Thyroid gland (tissue), 4 donors: ENCODE measurements at regions not wholly inside any gene's neighbourhood (a gene's known extent, or its start where the extent isn't known, plus 50 kb on each side); places are given as distances from the start of the nearest gene placed in this dataset.

Experiments used
- DNase-seq, 2 donors: peaks; one replicate each; pipeline ENCODE4 v3.0.0-alpha.2; 2019
- H3K27ac ChIP-seq, 3 donors: fragments of 200-600 bp; sonication (generic); 1 replicate in 2 of 3; 2 replicates in 1 of 3; pipeline ENCODE4 v1.5.1; 2016 to 2019; ENCODE audit warnings: mild to moderate bottlenecking in 1 of 3, moderate library complexity in 1 of 3
- H3K27me3 ChIP-seq: fragments of 200-600 bp; sonication (generic); one replicate; pipeline ENCODE4 v1.5.1; 2019
- H3K36me3 ChIP-seq, 2 donors: fragments of 200-600 bp; sonication (generic); one replicate each; pipeline ENCODE4 v1.5.1; 2016 to 2019
- H3K4me1 ChIP-seq, 2 donors: fragments of 200-600 bp; sonication (generic); one replicate each; pipeline ENCODE4 v1.5.1; 2017 to 2019
- H3K4me3 ChIP-seq, 3 donors: fragments of 200-600 bp; sonication (generic); replicated peaks in 1 of 3; 1 replicate in 2 of 3; 2 replicates in 1 of 3; pipeline ENCODE4 v1.5.1; 2016; ENCODE audit warnings: mild to moderate bottlenecking in 1 of 3
- H3K9me3 ChIP-seq: fragments of 200-600 bp; sonication (generic); one replicate; pipeline ENCODE4 v1.5.1; 2017
- CTCF ChIP-seq, 6 experiments: fragments of 200-600 bp in 3 of 6; fragments of 450-650 bp in 3 of 6; sonication (generic) in 3 of 6; IDR thresholded peaks; one replicate each; pipeline ENCODE4 v1.5.1; 2016 to 2019; ENCODE audit warnings: antibody characterized with exemption in 6 of 6, mild to moderate bottlenecking in 2 of 6, inconsistent platforms in 1 of 6, moderate library complexity in 1 of 6
- POLR2A ChIP-seq, 2 donors: fragments of 450-650 bp; IDR thresholded peaks; one replicate each; pipeline ENCODE4 v1.6.1; 2017; ENCODE audit warnings: antibody characterized with exemption in 2 of 2, mild to moderate bottlenecking in 2 of 2, moderate library complexity in 1 of 2
- WGBS, 2 donors: methylation state at CpG; one replicate each; pipeline ENCODE4 v1.1.5; 2017; 5-methylcytosine and 5-hydroxymethylcytosine counted together
- intact Hi-C: fragments of 100-400 bp; cut with DNase I; formaldehyde crosslinking; loops from one replicate; pipeline ENCODE4 v1.15.1; 2023

- Histone ChIP-seq H3K36me3 (no peaks in the 10 kb centered on the region), H3K27me3 (no peaks in the 10 kb centered on the region), H3K9me3 (no peaks in the 10 kb centered on the region), H3K27ac (no peak overlapping the region), H3K4me1 (no peaks in the 10 kb centered on the region), H3K4me3 (no peak overlapping the region)
- no peak for TF ChIP-seq POLR2A (IDR thresholded peaks at IDR 0.05)
- TF ChIP-seq CTCF (IDR thresholded peaks at IDR 0.05): no peak
- intact Hi-C loops: no loop called here
- WGBS, 2 donors: 63 to 78% methylated on average over 4 of the region's 4 CpGs
- DNase-seq: no peak
These were observed 354.0 kb downstream of the HS3ST1 start for GRCh38 chr4:11074581-11075241.

GRCh38 chr4:11073621-11074051 is 355.1 kb downstream of the HS3ST1 start:
- DNase-seq: peak in 1 of 2 donors; percentile 5
- H3K4me1 ChIP-seq: no peaks in the 10 kb centered on the region
- H3K4me3 ChIP-seq: no peak overlapping the region
- H3K9me3 ChIP-seq: no peaks in the 10 kb centered on the region
- H3K36me3 ChIP-seq: no peaks in the 10 kb centered on the region
- no peak for TF ChIP-seq POLR2A (IDR thresholded peaks at IDR 0.05)
- TF ChIP-seq CTCF (IDR thresholded peaks at IDR 0.05): no peak
- H3K27me3 ChIP-seq: no peaks in the 10 kb centered on the region
- intact Hi-C loops: no loop called here
- H3K27ac ChIP-seq: no peak overlapping the region
- 79 to 86% methylated on average over 6 of the region's 6 CpGs for WGBS, 2 donors

GRCh38 chr4:11072999-11073398 is 355.7 kb downstream of the HS3ST1 start:
- DNase-seq: no peak
- 78 to 80% methylated on average over 8 of the region's 8 CpGs for WGBS, 2 donors
- intact Hi-C loops: no loop called here
- Histone ChIP-seq H3K4me3 (no peak overlapping the region), H3K27ac (no peak overlapping the region), H3K36me3 (no peaks in the 10 kb centered on the region), H3K4me1 (no peaks in the 10 kb centered on the region), H3K9me3 (no peaks in the 10 kb centered on the region), H3K27me3 (no peaks in the 10 kb centered on the region)
- TF ChIP-seq CTCF (IDR thresholded peaks at IDR 0.05): no peak
- TF ChIP-seq POLR2A (IDR thresholded peaks at IDR 0.05): no peak

- Histone ChIP-seq H3K4me1 (no peaks in the 10 kb centered on the region), H3K27ac (no peak overlapping the region), H3K4me3 (no peak overlapping the region), H3K9me3 (no peaks in the 10 kb centered on the region), H3K27me3 (no peaks in the 10 kb centered on the region), H3K36me3 (no peaks in the 10 kb centered on the region)
- WGBS, 2 donors: 95% methylated on average over 5 of the region's 5 CpGs
- TF ChIP-seq CTCF (IDR thresholded peaks at IDR 0.05) (no peak), POLR2A (IDR thresholded peaks at IDR 0.05) (no peak)
- no peak for DNase-seq
- intact Hi-C loops: no loop called here
These were observed 356.2 kb downstream of the HS3ST1 start for GRCh38 chr4:11072463-11072862.

- H3K4me1 ChIP-seq: no peaks in the 10 kb centered on the region
- WGBS, 2 donors: 58 to 77% methylated on average over 4 of the region's 4 CpGs
- intact Hi-C loops: no loop called here
- H3K36me3 ChIP-seq: no peaks in the 10 kb centered on the region
- H3K9me3 ChIP-seq: no peaks in the 10 kb centered on the region
- no peak for TF ChIP-seq CTCF (IDR thresholded peaks at IDR 0.05)
- no peak for TF ChIP-seq POLR2A (IDR thresholded peaks at IDR 0.05)
- no peak overlapping the region for H3K4me3 ChIP-seq
- no peaks in the 10 kb centered on the region for H3K27me3 ChIP-seq
- no peak overlapping the region for H3K27ac ChIP-seq
- DNase-seq: no peak
These were observed 357.9 kb downstream of the HS3ST1 start for GRCh38 chr4:11070813-11071212.
